ENCODE measurements at regions not wholly inside any gene's neighbourhood (a gene's known extent, or its start where the extent isn't known, plus 50 kb on each side); places are given as distances from the start of the nearest gene placed in this dataset.

- H2AFZ ChIP-seq (replicated peaks): no peak overlapping the region
- H3K79me2 ChIP-seq (ENCODE audit: low read depth): no peaks in the 10 kb centered on the region
These were observed 236.8 kb upstream of the FAM98A start for GRCh38 chr2:33835911-33836310.

GRCh38 chr2:33822964-33823363, 223.9 kb upstream of the FAM98A start:
- Histone ChIP-seq H4K20me1 (ENCODE audit: low read depth) (no peaks in the 10 kb centered on the region), H3K4me2 (no peak overlapping the region), H3K4me3 (no peak overlapping the region), H3K27me3 (no peaks in the 10 kb centered on the region), H3K27ac (no peak overlapping the region), H3K9me3 (ENCODE audit: low read depth) (no peaks in the 10 kb centered on the region), H3K9ac (no peak overlapping the region), H3K79me2 (ENCODE audit: low read depth) (no peaks in the 10 kb centered on the region), H2AFZ (replicated peaks) (no peak overlapping the region), H3F3A (ENCODE audit: low read depth) (no peaks in the 10 kb centered on the region), H3K4me1 (no peaks in the 10 kb centered on the region), H3K36me3 (no peaks in the 10 kb centered on the region)
- Mint-ChIP-seq H3K27ac (no peak overlapping the region), H3K27me3 (ENCODE audit: insufficient read depth, low read depth) (no peaks in the 10 kb centered on the region), H3K9me3 (peaks cover 5% of the 10 kb centered on the region), H3K4me3 (no peak overlapping the region), H3K4me1 (no peaks in the 10 kb centered on the region), H3K36me3 (no peaks in the 10 kb centered on the region)
- DNase-seq (ENCODE audit: low spot score): no peak
- TF ChIP-seq, protein P1, sequence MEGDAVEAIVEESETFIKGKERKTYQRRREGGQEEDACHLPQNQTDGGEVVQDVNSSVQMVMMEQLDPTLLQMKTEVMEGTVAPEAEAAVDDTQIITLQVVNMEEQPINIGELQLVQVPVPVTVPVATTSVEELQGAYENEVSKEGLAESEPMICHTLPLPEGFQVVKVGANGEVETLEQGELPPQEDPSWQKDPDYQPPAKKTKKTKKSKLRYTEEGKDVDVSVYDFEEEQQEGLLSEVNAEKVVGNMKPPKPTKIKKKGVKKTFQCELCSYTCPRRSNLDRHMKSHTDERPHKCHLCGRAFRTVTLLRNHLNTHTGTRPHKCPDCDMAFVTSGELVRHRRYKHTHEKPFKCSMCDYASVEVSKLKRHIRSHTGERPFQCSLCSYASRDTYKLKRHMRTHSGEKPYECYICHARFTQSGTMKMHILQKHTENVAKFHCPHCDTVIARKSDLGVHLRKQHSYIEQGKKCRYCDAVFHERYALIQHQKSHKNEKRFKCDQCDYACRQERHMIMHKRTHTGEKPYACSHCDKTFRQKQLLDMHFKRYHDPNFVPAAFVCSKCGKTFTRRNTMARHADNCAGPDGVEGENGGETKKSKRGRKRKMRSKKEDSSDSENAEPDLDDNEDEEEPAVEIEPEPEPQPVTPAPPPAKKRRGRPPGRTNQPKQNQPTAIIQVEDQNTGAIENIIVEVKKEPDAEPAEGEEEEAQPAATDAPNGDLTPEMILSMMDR (IDR thresholded peaks at IDR 0.05): no peak
- TF ChIP-seq EZH2phosphoT487 (IDR thresholded peaks at IDR 0.05): no peak

More at GRCh38 chr2:33835911-33836310, 236.8 kb upstream of the FAM98A start:
- H3K9me3 ChIP-seq (ENCODE audit: low read depth): no peaks in the 10 kb centered on the region
- Mint-ChIP-seq H3K4me1 (peaks cover 3% of the 10 kb centered on the region), H3K27me3 (ENCODE audit: insufficient read depth, low read depth) (no peaks in the 10 kb centered on the region), H3K9me3 (peaks cover 4% of the 10 kb centered on the region), H3K36me3 (no peaks in the 10 kb centered on the region), H3K27ac (peak overlapping the region; percentile 53), H3K4me3 (no peak overlapping the region)
- no peak for DNase-seq (ENCODE audit: low spot score)
- TF ChIP-seq EZH2phosphoT487 (IDR thresholded peaks at IDR 0.05) (no peak), EZH2 (IDR thresholded peaks at IDR 0.05) (no peak)
- TF ChIP-seq, protein P1 (IDR thresholded peaks at IDR 0.05): no peak
- no peaks in the 10 kb centered on the region for H3K4me1 ChIP-seq
- no peak overlapping the region for H3K4me2 ChIP-seq
- no peak overlapping the region for H3K9ac ChIP-seq
- no peaks in the 10 kb centered on the region for H3F3A ChIP-seq (ENCODE audit: low read depth)
- no peaks in the 10 kb centered on the region for H3K27me3 ChIP-seq
- H3K27ac ChIP-seq: no peak overlapping the region
- H4K20me1 ChIP-seq (ENCODE audit: low read depth): no peaks in the 10 kb centered on the region
- H3K36me3 ChIP-seq: no peaks in the 10 kb centered on the region
- H3K4me3 ChIP-seq: no peak overlapping the region

DNA sequence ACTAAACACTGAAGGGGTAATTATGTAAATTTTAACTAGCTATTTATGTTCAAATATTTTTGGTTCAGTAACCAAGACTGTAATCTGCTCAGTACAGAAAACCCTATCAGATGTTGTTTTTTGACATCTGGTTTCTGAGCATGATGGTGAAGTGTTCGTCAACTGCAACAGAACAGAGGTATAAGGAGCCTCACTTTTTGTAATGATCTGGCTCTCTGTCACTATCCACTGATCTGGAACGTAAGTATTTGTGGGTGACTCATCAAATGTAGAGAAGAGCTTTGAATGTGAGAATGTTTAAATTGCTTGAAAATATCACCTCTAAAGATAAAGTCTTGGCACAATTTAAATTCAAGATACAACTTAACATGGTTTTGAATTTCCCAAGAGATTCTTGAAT, 213.6 kb upstream of the FAM98A start:
- Histone ChIP-seq H2AFZ (replicated peaks) (no peak overlapping the region), H3K9me3 (ENCODE audit: low read depth) (no peaks in the 10 kb centered on the region), H3K4me2 (no peak overlapping the region), H3K9ac (no peak overlapping the region), H4K20me1 (ENCODE audit: low read depth) (no peaks in the 10 kb centered on the region), H3K79me2 (ENCODE audit: low read depth) (no peaks in the 10 kb centered on the region), H3K4me1 (peaks cover 5% of the 10 kb centered on the region), H3K36me3 (no peaks in the 10 kb centered on the region), H3K27me3 (no peaks in the 10 kb centered on the region), H3K27ac (no peak overlapping the region), H3F3A (ENCODE audit: low read depth) (no peaks in the 10 kb centered on the region), H3K4me3 (no peak overlapping the region)
- Mint-ChIP-seq H3K36me3 (no peaks in the 10 kb centered on the region), H3K4me1 (peaks cover 2% of the 10 kb centered on the region), H3K4me3 (no peak overlapping the region), H3K27me3 (ENCODE audit: insufficient read depth, low read depth) (peaks cover 2% of the 10 kb centered on the region), H3K9me3 (no peaks in the 10 kb centered on the region), H3K27ac (no peak overlapping the region)
- no peak for TF ChIP-seq EZH2phosphoT487 (IDR thresholded peaks at IDR 0.05)
- TF ChIP-seq, protein P1 (IDR thresholded peaks at IDR 0.05): no peak
- TF ChIP-seq EZH2 (IDR thresholded peaks at IDR 0.05): no peak
- DNase-seq (ENCODE audit: low spot score): no peak

Data from neural progenitor cell (in vitro differentiated cells).